ENCODE measurements at regions not wholly inside any gene's neighbourhood (a gene's known extent, or its start where the extent isn't known, plus 50 kb on each side); places are given as distances from the start of the nearest gene placed in this dataset.

DNA sequence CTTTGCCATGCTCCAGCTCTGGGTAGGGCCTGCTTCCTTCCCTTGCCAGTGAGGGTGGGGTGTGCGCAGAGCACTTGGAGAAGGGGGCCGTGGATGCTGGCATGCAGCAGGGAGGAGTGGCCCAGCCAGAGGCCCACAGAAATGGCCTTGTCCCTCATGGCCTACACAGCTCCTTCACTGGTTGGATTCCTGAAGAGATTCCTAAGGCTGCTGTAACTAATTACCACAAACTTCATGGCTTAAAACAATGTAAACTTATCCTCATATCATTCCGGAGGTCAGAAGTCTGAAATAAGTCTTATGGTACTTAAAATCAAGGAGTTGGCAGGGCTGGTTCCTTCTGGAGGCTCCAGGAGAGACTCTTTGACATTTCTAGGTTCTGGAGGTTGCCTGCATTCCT, 195.2 kb downstream of the GLI2 start:
- H3K79me2 ChIP-seq (ENCODE audit: control insufficient read depth, insufficient read depth, low read length), result no peaks in the 10 kb centered on the region
- TF ChIP-seq NRF1 (conservative IDR thresholded peaks at IDR 0.05; ENCODE audit: low read depth, low read length), result no peak
- FAIRE-seq (no peak), DNase-seq (ENCODE audit: low read depth, low spot score) (no peak), ATAC-seq (no peak)
- H3K4me2 ChIP-seq (ENCODE audit: control insufficient read depth, insufficient read depth), result no peak overlapping the region
- H3K4me1 ChIP-seq (ENCODE audit: control insufficient read depth, insufficient read depth, low read length), result no peaks in the 10 kb centered on the region
- no peaks in the 10 kb centered on the region for H4K20me1 ChIP-seq (ENCODE audit: control insufficient read depth, insufficient read depth)
- H3K4me3 ChIP-seq, result no peak overlapping the region
- no peaks in the 10 kb centered on the region for H3K36me3 ChIP-seq (ENCODE audit: control insufficient read depth in 2 of 2, insufficient read depth in 2 of 2, low read length in 1 of 2)
- WGBS (ENCODE audit: insufficient coverage, insufficient replicate concordance, low lambda C conversion rate, missing lambda C conversion rate), result 13% methylated on average over 3 of the region's 3 CpGs
- intact Hi-C loops (cut with micrococcal nuclease; ENCODE audit: unreplicated experiment), result no loop called here
- ChIA-PET SMC1A (ENCODE audit: uncharacterized antibody, unreplicated experiment) (no interaction called here), RAD21 (ENCODE audit: unreplicated experiment) (no interaction called here), POLR2A (no interaction called here), CTCF (no interaction called here)
- H3K27ac ChIP-seq (ENCODE audit: control insufficient read depth, insufficient read depth), result no peak overlapping the region
- in situ Hi-C loops (cut with MboI), result no loop called here
- no TSS peak for BruUV-seq (replicated peaks)
- H3K9ac ChIP-seq (ENCODE audit: control insufficient read depth, insufficient read depth, low read length), result no peak overlapping the region
- no peak overlapping the region for H2AFZ ChIP-seq (ENCODE audit: control insufficient read depth, low read depth, low read length)
- no peaks in the 10 kb centered on the region; a peak in 2 of 4 replicates for H3K27me3 ChIP-seq (replicated peaks in 1 of 2; ENCODE audit: control insufficient read depth in 2 of 2, insufficient read depth in 2 of 2, low read length in 1 of 2)
- no peaks in the 10 kb centered on the region for H3K9me3 ChIP-seq (replicated peaks; ENCODE audit: control insufficient read depth, insufficient read depth, low read length)

DNA sequence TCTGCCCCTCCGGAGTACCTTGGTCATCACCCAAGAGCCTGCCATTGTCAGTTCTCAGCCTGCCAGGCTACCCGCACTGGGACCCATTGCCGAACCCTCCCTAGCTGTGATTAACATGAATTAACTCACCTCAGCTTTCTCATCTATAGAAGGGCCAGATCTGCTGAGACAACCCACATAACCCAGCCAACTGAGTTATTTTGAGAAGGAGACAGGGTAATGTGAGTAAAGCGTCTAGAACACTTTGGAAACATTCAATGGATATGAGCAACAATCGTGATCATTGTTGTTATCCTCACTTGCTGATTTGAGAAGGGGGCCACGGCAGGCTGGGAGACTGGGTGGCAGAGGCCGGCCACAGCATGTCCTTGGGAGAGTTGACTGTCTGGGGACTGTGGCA, 196.8 kb downstream of the GLI2 start:
- ChIA-PET RAD21 (ENCODE audit: unreplicated experiment) (no interaction called here), SMC1A (ENCODE audit: uncharacterized antibody, unreplicated experiment) (no interaction called here), CTCF (no interaction called here), POLR2A (no interaction called here)
- intact Hi-C loops (cut with micrococcal nuclease; ENCODE audit: unreplicated experiment), result no loop called here
- no peaks in the 10 kb centered on the region for H3K4me1 ChIP-seq (ENCODE audit: control insufficient read depth, insufficient read depth, low read length)
- WGBS (ENCODE audit: insufficient coverage, insufficient replicate concordance, low lambda C conversion rate, missing lambda C conversion rate), result 24% methylated on average over 7 of the region's 7 CpGs
- DNase-seq (ENCODE audit: low read depth, low spot score) (no peak), FAIRE-seq (no peak), ATAC-seq (no peak)
- H4K20me1 ChIP-seq (ENCODE audit: control insufficient read depth, insufficient read depth), result no peaks in the 10 kb centered on the region
- no peak overlapping the region for H2AFZ ChIP-seq (ENCODE audit: control insufficient read depth, low read depth, low read length)
- H3K9me3 ChIP-seq (replicated peaks; ENCODE audit: control insufficient read depth, insufficient read depth, low read length), result no peaks in the 10 kb centered on the region
- in situ Hi-C loops (cut with MboI), result no loop called here
- H3K79me2 ChIP-seq (ENCODE audit: control insufficient read depth, insufficient read depth, low read length), result no peaks in the 10 kb centered on the region
- H3K27ac ChIP-seq (ENCODE audit: control insufficient read depth, insufficient read depth), result no peak overlapping the region
- no peak overlapping the region for H3K4me3 ChIP-seq
- no peaks in the 10 kb centered on the region for H3K36me3 ChIP-seq (ENCODE audit: control insufficient read depth in 2 of 2, insufficient read depth in 2 of 2, low read length in 1 of 2)
- H3K9ac ChIP-seq (ENCODE audit: control insufficient read depth, insufficient read depth, low read length), result no peak overlapping the region
- H3K27me3 ChIP-seq (replicated peaks in 1 of 2; ENCODE audit: control insufficient read depth in 2 of 2, insufficient read depth in 2 of 2, low read length in 1 of 2), result no peaks in the 10 kb centered on the region; a peak in 2 of 4 replicates
- H3K4me2 ChIP-seq (ENCODE audit: control insufficient read depth, insufficient read depth), result no peak overlapping the region
- TF ChIP-seq EED (IDR thresholded peaks at IDR 0.05; ENCODE audit: low read depth), result no peak
- TF ChIP-seq KLF5 (IDR thresholded peaks at IDR 0.05; ENCODE audit: partially characterized antibody), result no peak
- no peak for TF ChIP-seq TCF12 (IDR thresholded peaks at IDR 0.05; ENCODE audit: low read depth, low read length)
- TF ChIP-seq CREB1 (IDR thresholded peaks at IDR 0.05; ENCODE audit: low read depth), result no peak
- TF ChIP-seq, protein P1, sequence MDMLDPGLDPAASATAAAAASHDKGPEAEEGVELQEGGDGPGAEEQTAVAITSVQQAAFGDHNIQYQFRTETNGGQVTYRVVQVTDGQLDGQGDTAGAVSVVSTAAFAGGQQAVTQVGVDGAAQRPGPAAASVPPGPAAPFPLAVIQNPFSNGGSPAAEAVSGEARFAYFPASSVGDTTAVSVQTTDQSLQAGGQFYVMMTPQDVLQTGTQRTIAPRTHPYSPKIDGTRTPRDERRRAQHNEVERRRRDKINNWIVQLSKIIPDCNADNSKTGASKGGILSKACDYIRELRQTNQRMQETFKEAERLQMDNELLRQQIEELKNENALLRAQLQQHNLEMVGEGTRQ (IDR thresholded peaks at IDR 0.05; ENCODE audit: borderline replicate concordance, low read depth, low read length), result no peak
- TF ChIP-seq, protein P2, sequence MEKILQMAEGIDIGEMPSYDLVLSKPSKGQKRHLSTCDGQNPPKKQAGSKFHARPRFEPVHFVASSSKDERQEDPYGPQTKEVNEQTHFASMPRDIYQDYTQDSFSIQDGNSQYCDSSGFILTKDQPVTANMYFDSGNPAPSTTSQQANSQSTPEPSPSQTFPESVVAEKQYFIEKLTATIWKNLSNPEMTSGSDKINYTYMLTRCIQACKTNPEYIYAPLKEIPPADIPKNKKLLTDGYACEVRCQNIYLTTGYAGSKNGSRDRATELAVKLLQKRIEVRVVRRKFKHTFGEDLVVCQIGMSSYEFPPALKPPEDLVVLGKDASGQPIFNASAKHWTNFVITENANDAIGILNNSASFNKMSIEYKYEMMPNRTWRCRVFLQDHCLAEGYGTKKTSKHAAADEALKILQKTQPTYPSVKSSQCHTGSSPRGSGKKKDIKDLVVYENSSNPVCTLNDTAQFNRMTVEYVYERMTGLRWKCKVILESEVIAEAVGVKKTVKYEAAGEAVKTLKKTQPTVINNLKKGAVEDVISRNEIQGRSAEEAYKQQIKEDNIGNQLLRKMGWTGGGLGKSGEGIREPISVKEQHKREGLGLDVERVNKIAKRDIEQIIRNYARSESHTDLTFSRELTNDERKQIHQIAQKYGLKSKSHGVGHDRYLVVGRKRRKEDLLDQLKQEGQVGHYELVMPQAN (conservative IDR thresholded peaks at IDR 0.05), result no peak
- no peak for TF ChIP-seq NR2C1 (IDR thresholded peaks at IDR 0.05)
- TF ChIP-seq FOS (IDR thresholded peaks at IDR 0.05; ENCODE audit: borderline replicate concordance, extremely low read depth, insufficient read length), result no peak
- TF ChIP-seq POLR2A (IDR thresholded peaks at IDR 0.05; ENCODE audit: low read depth, low read length), result no peak
- no peak for TF ChIP-seq CHD2 (IDR thresholded peaks at IDR 0.05; ENCODE audit: borderline replicate concordance, low read depth, low read length)
- TF ChIP-seq NRF1 (conservative IDR thresholded peaks at IDR 0.05; ENCODE audit: low read depth, low read length), result no peak
- TF ChIP-seq ETV6 (conservative IDR thresholded peaks at IDR 0.05 in 1 of 2, IDR thresholded peaks at IDR 0.05 in 1 of 2; ENCODE audit: borderline replicate concordance in 1 of 2, low read depth in 1 of 2), result no peak
- TF ChIP-seq JUNB (IDR thresholded peaks at IDR 0.05), result no peak
- no peak for TF ChIP-seq MEF2A (IDR thresholded peaks at IDR 0.05; ENCODE audit: insufficient read depth, low read depth, low read length)
- TF ChIP-seq MYB (IDR thresholded peaks at IDR 0.05; ENCODE audit: borderline replicate concordance, low read depth, low read length), result no peak
- TF ChIP-seq HDGF (IDR thresholded peaks at IDR 0.05), result no peak
- no peak for TF ChIP-seq ZNF207 (IDR thresholded peaks at IDR 0.05; ENCODE audit: borderline replicate concordance)
- TF ChIP-seq RELA (IDR thresholded peaks at IDR 0.05; ENCODE audit: borderline replicate concordance, partially characterized antibody), result no peak
- TF ChIP-seq LARP7 (IDR thresholded peaks at IDR 0.05), result no peak
- BruUV-seq (replicated peaks), result no TSS peak
